Activated T-helper 9 cell treated with anti-CD3 and anti-CD28 coated beads, Interleukin-2, amount 50 U/mL, for 16 hours (primary cell): ENCODE measurements at regions not wholly inside any gene's neighbourhood (a gene's known extent, or its start where the extent isn't known, plus 50 kb on each side); places are given as distances from the start of the nearest gene placed in this dataset.

Source experiments
- DNase-seq: peaks from one replicate; pipeline ENCODE4 v3.0.0-alpha.2; 2020; ENCODE audit warnings: low read depth

- DNase-seq = no peak
Observed at GRCh38 chr9:118761016-118761790, 608.0 kb downstream of the BRINP1 start.

- DNase-seq = no peak
Observed at GRCh38 chr9:118767571-118767970, 601.7 kb downstream of the BRINP1 start.

GRCh38 chr9:118782790-118783463, 586.3 kb downstream of the BRINP1 start:
- DNase-seq = no peak

- no peak for DNase-seq
Observed at GRCh38 chr9:118784033-118784432, 585.2 kb downstream of the BRINP1 start.

GRCh38 chr9:118785456-118785855, 583.8 kb downstream of the BRINP1 start:
- DNase-seq = no peak

- DNase-seq = no peak
Observed at GRCh38 chr9:118786877-118787276, 582.4 kb downstream of the BRINP1 start.

- no peak for DNase-seq
Observed at GRCh38 chr9:118809160-118809625, 560.0 kb downstream of the BRINP1 start.

- no peak for DNase-seq
Observed at GRCh38 chr9:118829334-118829733, 539.9 kb downstream of the BRINP1 start.

- no peak for DNase-seq
Observed at GRCh38 chr9:118832371-118832770, 536.9 kb downstream of the BRINP1 start.

GRCh38 chr9:118836891-118837290, 532.3 kb downstream of the BRINP1 start:
- DNase-seq = no peak

GRCh38 chr9:118871531-118871930, 497.7 kb downstream of the BRINP1 start:
- DNase-seq = no peak

- DNase-seq = no peak
Observed at GRCh38 chr9:118882684-118883083, 486.6 kb downstream of the BRINP1 start.

- no peak for DNase-seq
Observed at GRCh38 chr9:118883411-118883810, 485.8 kb downstream of the BRINP1 start.

GRCh38 chr9:118891213-118891612, 478.0 kb downstream of the BRINP1 start:
- no peak for DNase-seq

GRCh38 chr9:118896324-118897000, 472.8 kb downstream of the BRINP1 start:
- DNase-seq = no peak

GRCh38 chr9:118918180-118918579, 451.1 kb downstream of the BRINP1 start:
- DNase-seq = no peak

- DNase-seq = no peak
Observed at GRCh38 chr9:118928722-118929121, 440.5 kb downstream of the BRINP1 start.

GRCh38 chr9:118929287-118929686, 439.9 kb downstream of the BRINP1 start:
- no peak for DNase-seq

- no peak for DNase-seq
Observed at GRCh38 chr9:118931941-118932340, 437.3 kb downstream of the BRINP1 start.

GRCh38 chr9:118938581-118938980, 430.7 kb downstream of the BRINP1 start:
- DNase-seq = no peak

GRCh38 chr9:118940473-118940872, 428.8 kb downstream of the BRINP1 start:
- DNase-seq = no peak

GRCh38 chr9:118946669-118947068, 422.6 kb downstream of the BRINP1 start:
- DNase-seq = no peak

GRCh38 chr9:118954857-118955256, 414.4 kb downstream of the BRINP1 start:
- DNase-seq = no peak
